HepG2 (cell line): ENCODE measurements at regions not wholly inside any gene's neighbourhood (a gene's known extent, or its start where the extent isn't known, plus 50 kb on each side); places are given as distances from the start of the nearest gene placed in this dataset.

Experiments
- ATAC-seq: fragments of 200-7000 bp; cut with Tn5 transposase; 3 replicates; pipeline ENCODE4 v1.9.1; 2020; ENCODE audit warnings: mild to moderate bottlenecking, moderate library complexity
- BruUV-seq: library from RNA; stranded (reverse); fragments of 400-500 nt; replicated peaks from 2 replicates; lab custom pipeline; 2021; lab: Mats Ljungman, UMichigan
- CTCF ChIA-PET: fragments of 300-600 bp; formaldehyde crosslinking; extraction: SDS; loops from one replicate; lab custom pipeline; 2021; ENCODE audit warnings: low total read pairs, inconsistent platforms, low intra/inter-chr PET ratio; lab: Yijun Ruan, JAX
- POLR2A ChIA-PET: fragments of 350-600 bp; sonication (Branson Sonifier 250); formaldehyde crosslinking; loops from one replicate; lab custom pipeline; 2020; ENCODE audit warnings: antibody characterized with exemption, inconsistent platforms; lab: Yijun Ruan, JAX
- DNase-seq: peaks from one replicate; pipeline ENCODE4 v3.0.0-alpha.2; 2015; ENCODE audit warnings: low spot score
- FAIRE-seq: peaks from 3 replicates; lab custom pipeline; 2011; peaks lifted over from hg19 to GRCh38; lab: Jason Lieb, UNC
- H2AFZ ChIP-seq: one replicate; pipeline ENCODE4 v1.6.1; 2011; ENCODE audit warnings: low read length, inconsistent platforms
- H3K27ac ChIP-seq: fragments of 300-600 bp; 3 replicates; pipeline ENCODE4 v1.8.0; 2011; ENCODE audit warnings: mixed run types, mild to moderate bottlenecking, mixed read lengths, low read length, inconsistent platforms; ENCODE audit not compliant: insufficient read depth; ENCODE audit errors: extremely low read length
- H3K27me3 ChIP-seq, 2 experiments: fragments of 200-600 bp in 1 of 2; 2 replicates in 1 of 2; 3 replicates in 1 of 2; pipeline versions ENCODE4 v1.6.0 to v1.8.0; 2011; ENCODE audit warnings: low read length in 2 of 2, mild to moderate bottlenecking in 2 of 2, moderate library complexity in 2 of 2, inconsistent platforms in 1 of 2; ENCODE audit not compliant: insufficient read depth in 2 of 2, control insufficient read depth in 1 of 2
- H3K36me3 ChIP-seq, 2 experiments: fragments of 200-600 bp in 1 of 2; replicated peaks in 1 of 2; 2 replicates in 1 of 2; 3 replicates in 1 of 2; pipeline versions ENCODE4 v1.5.1 to v1.8.0; 2011; ENCODE audit warnings: low read length in 2 of 2, inconsistent platforms in 1 of 2; ENCODE audit not compliant: insufficient read depth in 2 of 2, control insufficient read depth in 1 of 2
- H3K4me1 ChIP-seq: 2 replicates; pipeline ENCODE4 v1.5.1; 2012; ENCODE audit warnings: low read length, inconsistent platforms; ENCODE audit not compliant: insufficient read depth
- H3K4me2 ChIP-seq: 2 replicates; pipeline ENCODE4 v1.6.0; 2011; ENCODE audit warnings: low read depth, low read length, inconsistent platforms
- H3K4me3 ChIP-seq, 3 experiments: fragments of 200-600 bp in 1 of 3; sonication (generic), shearing (Covaris generic) in 1 of 3; replicated peaks in 1 of 3; 2 replicates each; pipeline ENCODE4 v1.5.1; 2011 to 2016; ENCODE audit warnings: low read length in 3 of 3, inconsistent platforms in 2 of 3, low read depth in 2 of 3, mild to moderate bottlenecking in 2 of 3, control low read depth in 1 of 3, mixed read lengths in 1 of 3; ENCODE audit not compliant: insufficient read depth in 1 of 3
- H3K79me2 ChIP-seq: one replicate; pipeline ENCODE4 v1.6.1; 2011; ENCODE audit warnings: low read length, inconsistent platforms; ENCODE audit not compliant: insufficient read depth
- H3K9ac ChIP-seq: 2 replicates; pipeline ENCODE4 v1.6.0; 2011; ENCODE audit warnings: mild to moderate bottlenecking, low read depth, low read length, inconsistent platforms; ENCODE audit not compliant: insufficient read depth
- H3K9me3 ChIP-seq: 2 replicates; pipeline ENCODE4 v1.5.1; 2012; ENCODE audit warnings: mild to moderate bottlenecking, low read length
- H4K20me1 ChIP-seq: 2 replicates; pipeline ENCODE4 v1.6.0; 2011; ENCODE audit warnings: inconsistent platforms, mild to moderate bottlenecking, low read length, moderate library complexity; ENCODE audit not compliant: insufficient read depth
- DNMT3B ChIP-seq: conservative IDR thresholded peaks from 2 replicates; pipeline ENCODE4 v1.6.1; 2016; ENCODE audit warnings: missing biosample characterization, control low read depth
- KMT2A ChIP-seq: sonication (generic); formaldehyde crosslinking; IDR thresholded peaks from 2 replicates; pipeline ENCODE4 v1.4.0; 2020; ENCODE audit warnings: missing genetic modification reagents
- MED8 ChIP-seq: sonication (generic); formaldehyde crosslinking; IDR thresholded peaks from 2 replicates; pipeline ENCODE4 v1.8.1; 2023; ENCODE audit warnings: mild to moderate bottlenecking, missing genetic modification reagents; ENCODE audit not compliant: insufficient replicate concordance
- MIXL1 ChIP-seq: IDR thresholded peaks from 2 replicates; pipeline ENCODE4 v1.6.1; 2016
- MTA1 ChIP-seq: sonication (generic); formaldehyde crosslinking; IDR thresholded peaks from 2 replicates; pipeline ENCODE4 v1.4.0; 2020; ENCODE audit warnings: missing genetic modification reagents, mild to moderate bottlenecking, borderline replicate concordance
- SETDB1 ChIP-seq: sonication (generic); formaldehyde crosslinking; IDR thresholded peaks from 2 replicates; pipeline ENCODE4 v1.5.1; 2020; ENCODE audit warnings: missing genetic modification reagents, mild to moderate bottlenecking, borderline replicate concordance
- SOX13 ChIP-seq, 3 experiments: fragments of 450-650 bp in 1 of 3; sonication (generic) in 1 of 3; formaldehyde crosslinking in 1 of 3; IDR thresholded peaks in 2 of 3; conservative IDR thresholded peaks in 1 of 3; 2 replicates each; pipeline versions ENCODE4 v1.5.0 to v1.6.1; 2016 to 2020; ENCODE audit warnings: antibody characterized with exemption in 1 of 3, mild to moderate bottlenecking in 1 of 3, missing compliant biosample characterization in 1 of 3, missing genetic modification reagents in 1 of 3, moderate library complexity in 1 of 3
- TBX2 ChIP-seq: sonication (generic); formaldehyde crosslinking; IDR thresholded peaks from 2 replicates; pipeline ENCODE4 v1.5.0; 2020; ENCODE audit warnings: missing genetic modification reagents, mild to moderate bottlenecking, borderline replicate concordance
- TBX3 ChIP-seq: fragments of 450-650 bp; IDR thresholded peaks from 2 replicates; pipeline ENCODE4 v1.6.1; 2017; ENCODE audit warnings: antibody characterized with exemption, mild to moderate bottlenecking, inconsistent platforms, borderline replicate concordance
- ZNF546 ChIP-seq: sonication (generic); formaldehyde crosslinking; conservative IDR thresholded peaks from 2 replicates; pipeline ENCODE4 v1.8.1; 2023; ENCODE audit warnings: mild to moderate bottlenecking, missing genetic modification reagents
- ZNF614 ChIP-seq: IDR thresholded peaks from 2 replicates; pipeline ENCODE4 v1.6.1; 2018; ENCODE audit warnings: missing biosample characterization, missing genetic modification reagents, inconsistent platforms, borderline replicate concordance
- ZNF672 ChIP-seq: sonication (generic); formaldehyde crosslinking; IDR thresholded peaks from 2 replicates; pipeline ENCODE4 v1.8.1; 2022; ENCODE audit warnings: missing genetic modification reagents
- ZNF678 ChIP-seq: sonication (generic); formaldehyde crosslinking; IDR thresholded peaks from 2 replicates; pipeline ENCODE4 v1.4.0; 2020; ENCODE audit warnings: mild to moderate bottlenecking, missing genetic modification reagents
- ZNF782 ChIP-seq: sonication (generic); formaldehyde crosslinking; IDR thresholded peaks from 2 replicates; pipeline ENCODE4 v1.4.0; 2020; ENCODE audit warnings: missing genetic modification reagents, mild to moderate bottlenecking, borderline replicate concordance
- WGBS: methylation state at CpG from one replicate; pipeline ENCODE4 v1.1.6; 2017; ENCODE audit warnings: low lambda C conversion rate; 5-methylcytosine and 5-hydroxymethylcytosine counted together
- in situ Hi-C: cut with HindIII; loops from 2 replicates; pipeline ENCODE4 v1.10.0; 2017; ENCODE audit warnings: low pct_unique_long_range_greater_than_20kb; ENCODE audit not compliant: extremely low pct_ligation_motif_present
- intact Hi-C: fragments of 100-400 bp; cut with micrococcal nuclease; formaldehyde crosslinking; loops from one replicate; pipeline ENCODE4 v1.10.0; 2022; ENCODE audit not compliant: unreplicated experiment
- TF ChIP-seq, protein P1 (sequence below): sonication (generic); formaldehyde crosslinking; IDR thresholded peaks from 2 replicates; pipeline ENCODE4 v1.4.0; 2020; ENCODE audit warnings: missing genetic modification reagents, borderline replicate concordance

GRCh38 chrX:124925681-124926080 is 394.0 kb upstream of the TEX13C start:
- Histone ChIP-seq H3K9me3 (no peaks in the 10 kb centered on the region), H4K20me1 (no peaks in the 10 kb centered on the region), H2AFZ (no peak overlapping the region), H3K4me2 (no peak overlapping the region), H3K4me3 (no peak overlapping the region), H3K79me2 (no peaks in the 10 kb centered on the region), H3K9ac (no peak overlapping the region), H3K27ac (no peak overlapping the region), H3K36me3 (no peaks in the 10 kb centered on the region), H3K4me1 (no peaks in the 10 kb centered on the region), H3K27me3 (no peaks in the 10 kb centered on the region)
- POLR2A ChIA-PET, result no interaction called here
- FAIRE-seq (no peak), DNase-seq (no peak), ATAC-seq (no peak)
- CTCF ChIA-PET, result no interaction called here
- TF ChIP-seq MTA1 (CRISPR knock-in tag), result no peak
- TF ChIP-seq ZNF546, result no peak
- TF ChIP-seq TBX2 (CRISPR knock-in tag), result no peak
- TF ChIP-seq KMT2A (CRISPR knock-in tag), result no peak
- 0% methylated on average over 1 of the region's 1 CpG for WGBS
- no TSS peak for BruUV-seq
- intact Hi-C loops (no loop called here), in situ Hi-C loops (no loop called here)

DNA sequence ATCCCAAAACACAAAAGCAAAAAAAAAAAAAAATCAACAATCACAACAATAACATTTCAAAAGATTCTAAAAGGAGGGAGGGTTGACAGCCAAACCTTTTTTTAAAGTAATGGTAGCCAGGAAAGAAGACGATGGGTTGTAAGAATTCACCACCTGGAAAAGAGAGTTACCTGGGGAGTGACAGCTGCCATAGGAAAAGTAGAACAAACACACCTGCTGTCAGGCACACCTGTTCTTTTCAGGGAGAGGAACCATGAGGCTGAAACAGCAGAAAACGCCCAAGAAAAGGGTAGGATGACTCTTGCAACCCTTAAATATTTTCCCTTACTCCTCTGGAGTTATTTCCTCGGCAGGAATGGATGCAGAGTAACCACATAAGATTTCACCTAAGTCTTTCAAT is 388.4 kb upstream of the TEX13C start:
- Histone ChIP-seq H2AFZ (no peak overlapping the region), H3K27ac (no peak overlapping the region), H3K4me2 (no peak overlapping the region)
- POLR2A ChIA-PET, result no interaction called here
- no TSS peak for BruUV-seq
- no peak for ATAC-seq
- in situ Hi-C loops, result no loop called here
- TF ChIP-seq SOX13 (IDR thresholded peaks at IDR 0.05) (no peak), SOX13 (CRISPR knock-in tag; conservative IDR thresholded peaks at IDR 0.05 in 1 of 2, IDR thresholded peaks at IDR 0.05 in 1 of 2) (no peak), TBX3 (no peak), MED8 (CRISPR knock-in tag) (no peak), ZNF678 (CRISPR knock-in tag) (no peak), ZNF782 (CRISPR knock-in tag) (no peak), MIXL1 (CRISPR knock-in tag) (no peak), DNMT3B (CRISPR knock-in tag) (no peak), ZNF672 (CRISPR knock-in tag) (no peak), SETDB1 (CRISPR knock-in tag) (no peak), ZNF614 (no peak)
- TF ChIP-seq, protein P1, sequence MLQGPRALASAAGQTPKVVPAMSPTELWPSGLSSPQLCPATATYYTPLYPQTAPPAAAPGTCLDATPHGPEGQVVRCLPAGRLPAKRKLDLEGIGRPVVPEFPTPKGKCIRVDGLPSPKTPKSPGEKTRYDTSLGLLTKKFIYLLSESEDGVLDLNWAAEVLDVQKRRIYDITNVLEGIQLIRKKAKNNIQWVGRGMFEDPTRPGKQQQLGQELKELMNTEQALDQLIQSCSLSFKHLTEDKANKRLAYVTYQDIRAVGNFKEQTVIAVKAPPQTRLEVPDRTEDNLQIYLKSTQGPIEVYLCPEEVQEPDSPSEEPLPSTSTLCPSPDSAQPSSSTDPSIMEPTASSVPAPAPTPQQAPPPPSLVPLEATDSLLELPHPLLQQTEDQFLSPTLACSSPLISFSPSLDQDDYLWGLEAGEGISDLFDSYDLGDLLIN (CRISPR knock-in tag), result no peak
- TF ChIP-seq, all 625 proteins: peak for 0
- DNase-seq (no peak), FAIRE-seq (no peak)
- no peaks in the 10 kb centered on the region for H4K20me1 ChIP-seq
- no peaks in the 10 kb centered on the region for H3K4me1 ChIP-seq
- H3K79me2 ChIP-seq, result no peaks in the 10 kb centered on the region
- intact Hi-C loops, result no loop called here
- no peaks in the 10 kb centered on the region for H3K36me3 ChIP-seq
- no peaks in the 10 kb centered on the region for H3K27me3 ChIP-seq
- H3K9me3 ChIP-seq, result no peaks in the 10 kb centered on the region
- 7% methylated on average over 1 of the region's 3 CpGs for whole genome bisulfite sequencing
- no peak overlapping the region for H3K4me3 ChIP-seq
- CTCF ChIA-PET, result no interaction called here
- no peak overlapping the region for H3K9ac ChIP-seq
